ENCODE measurements at regions not wholly inside any gene's neighbourhood (a gene's known extent, or its start where the extent isn't known, plus 50 kb on each side); places are given as distances from the start of the nearest gene placed in this dataset.

DNA sequence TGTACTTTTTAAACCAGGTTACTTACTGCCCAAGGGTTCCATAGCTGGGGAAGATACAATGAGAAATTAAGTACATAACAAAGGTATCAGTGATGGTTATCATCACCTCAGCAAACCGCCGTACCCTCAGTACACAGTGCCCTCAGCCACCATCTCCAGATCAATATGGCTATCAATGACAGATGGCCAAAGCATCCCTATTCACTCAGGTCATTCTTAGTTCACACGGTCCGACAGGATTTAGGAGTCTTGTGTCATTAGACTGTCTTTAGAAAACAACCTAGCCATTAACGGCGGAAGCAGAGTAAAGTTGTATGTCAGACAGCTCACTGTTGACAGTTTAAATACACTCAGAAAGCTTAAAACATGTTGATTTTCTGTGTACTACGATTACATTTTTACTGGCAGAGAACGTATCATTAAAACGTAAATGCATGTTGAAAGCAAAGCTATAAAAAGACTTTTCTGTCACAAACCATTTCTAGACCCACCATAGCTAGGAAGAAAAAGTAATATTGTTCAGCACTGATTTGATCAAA lies 106.9 kb downstream of the HOXA1 start:
- H4K8ac ChIP-seq (ENCODE audit: low read depth, low read length) = no peak overlapping the region

DNA sequence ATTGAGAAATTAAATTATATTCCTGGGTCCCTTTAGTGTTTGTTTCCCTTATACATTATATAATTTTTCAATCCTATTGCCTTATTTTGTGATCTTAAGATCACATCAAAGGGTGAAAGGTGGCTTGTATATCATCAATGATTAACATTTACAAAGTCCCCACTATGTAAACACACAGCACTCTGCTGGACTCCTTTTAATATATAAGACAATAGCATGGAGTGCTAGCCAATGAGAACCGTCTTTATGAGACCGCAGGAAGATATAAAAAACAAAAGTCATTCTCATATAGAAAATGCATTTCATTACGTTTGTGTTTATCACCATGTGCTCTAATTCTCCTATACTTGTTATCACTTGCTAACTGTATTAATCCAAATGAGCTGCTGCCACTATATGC lies 108.5 kb downstream of the HOXA1 start:
- no peaks in the 10 kb centered on the region for H3K36me3 ChIP-seq (ENCODE audit: control insufficient read depth in 1 of 2, insufficient read depth in 2 of 2, low read length in 2 of 2)
- H3K4me2 ChIP-seq (ENCODE audit: low read length) = no peak overlapping the region
- no peak overlapping the region for H2AK5ac ChIP-seq (ENCODE audit: low read length)
- no peak overlapping the region for H3K4ac ChIP-seq (ENCODE audit: low read depth, low read length)
- no peak overlapping the region for H4K91ac ChIP-seq (ENCODE audit: low read depth, low read length)
- no peaks in the 10 kb centered on the region for H3K9me3 ChIP-seq (ENCODE audit: insufficient read depth, low read depth, low read length)
- H2AFZ ChIP-seq (ENCODE audit: insufficient read depth, low read length, poor library complexity) = no peak overlapping the region
- DNase-seq = no peak
- H2BK120ac ChIP-seq (ENCODE audit: insufficient read depth, low read length, poor library complexity) = no peak overlapping the region
- H3K79me1 ChIP-seq (ENCODE audit: low read length) = no peaks in the 10 kb centered on the region
- no peak overlapping the region for H4K8ac ChIP-seq (ENCODE audit: low read depth, low read length)
- H3K23ac ChIP-seq (ENCODE audit: low read length) = no peak overlapping the region
- no peaks in the 10 kb centered on the region for H3K79me2 ChIP-seq (ENCODE audit: control insufficient read depth, insufficient read depth, low read length, poor library complexity)
- H3K14ac ChIP-seq (ENCODE audit: low read length) = no peak overlapping the region
- H4K12ac ChIP-seq (ENCODE audit: low read depth, low read length) = no peak overlapping the region
- H3K27ac ChIP-seq (ENCODE audit: low read depth, low read length) = no peak overlapping the region
- no peaks in the 10 kb centered on the region for H3K4me1 ChIP-seq (ENCODE audit: control insufficient read depth in 1 of 2, insufficient read depth in 2 of 2, low read length in 2 of 2)
- no CpG with 5 or more reads among the region's 3 CpGs for WGBS (ENCODE audit: extremely low coverage, insufficient coverage, insufficient read length)
- no peak overlapping the region for H2BK12ac ChIP-seq (ENCODE audit: low read length)
- no peak overlapping the region for H3K4me3 ChIP-seq (ENCODE audit: low read depth, low read length)
- no peak overlapping the region for H3K18ac ChIP-seq (ENCODE audit: low read length)
- no peak overlapping the region for H3K9ac ChIP-seq (ENCODE audit: low read length)
- H3K27me3 ChIP-seq (ENCODE audit: insufficient read depth, low read length) = no peaks in the 10 kb centered on the region
- H2BK5ac ChIP-seq (ENCODE audit: low read depth, low read length, poor library complexity) = no peak overlapping the region

More for the DNA sequence above, 106.9 kb downstream of the HOXA1 start:
- no peak overlapping the region for H3K23ac ChIP-seq (ENCODE audit: low read length)
- H3K4me1 ChIP-seq (ENCODE audit: control insufficient read depth in 1 of 2, insufficient read depth in 2 of 2, low read length in 2 of 2) = no peaks in the 10 kb centered on the region
- H3K79me2 ChIP-seq (ENCODE audit: control insufficient read depth, insufficient read depth, low read length, poor library complexity) = no peaks in the 10 kb centered on the region
- no peak overlapping the region for H3K4ac ChIP-seq (ENCODE audit: low read depth, low read length)
- H2BK120ac ChIP-seq (ENCODE audit: insufficient read depth, low read length, poor library complexity) = no peak overlapping the region
- H3K9me3 ChIP-seq (ENCODE audit: insufficient read depth, low read depth, low read length) = no peaks in the 10 kb centered on the region
- H2AK5ac ChIP-seq (ENCODE audit: low read length) = no peak overlapping the region
- H3K27ac ChIP-seq (ENCODE audit: low read depth, low read length) = no peak overlapping the region
- H3K36me3 ChIP-seq (ENCODE audit: control insufficient read depth in 1 of 2, insufficient read depth in 2 of 2, low read length in 2 of 2) = no peaks in the 10 kb centered on the region
- no peak overlapping the region for H3K4me3 ChIP-seq (ENCODE audit: low read depth, low read length)
- no peak overlapping the region for H3K14ac ChIP-seq (ENCODE audit: low read length)
- H3K4me2 ChIP-seq (ENCODE audit: low read length) = no peak overlapping the region
- H2BK5ac ChIP-seq (ENCODE audit: low read depth, low read length, poor library complexity) = no peak overlapping the region
- peak in 1 of 2 donors; percentile 28 for DNase-seq
- no peak overlapping the region for H2AFZ ChIP-seq (ENCODE audit: insufficient read depth, low read length, poor library complexity)
- H3K9ac ChIP-seq (ENCODE audit: low read length) = no peak overlapping the region
- H4K12ac ChIP-seq (ENCODE audit: low read depth, low read length) = no peak overlapping the region
- no CpG with 5 or more reads among the region's 9 CpGs for WGBS (ENCODE audit: extremely low coverage, insufficient coverage, insufficient read length)
- no peaks in the 10 kb centered on the region for H3K27me3 ChIP-seq (ENCODE audit: insufficient read depth, low read length)
- H4K91ac ChIP-seq (ENCODE audit: low read depth, low read length) = no peak overlapping the region
- no peaks in the 10 kb centered on the region for H3K79me1 ChIP-seq (ENCODE audit: low read length)
- H2BK12ac ChIP-seq (ENCODE audit: low read length) = no peak overlapping the region
- no peak overlapping the region for H3K18ac ChIP-seq (ENCODE audit: low read length)

DNA sequence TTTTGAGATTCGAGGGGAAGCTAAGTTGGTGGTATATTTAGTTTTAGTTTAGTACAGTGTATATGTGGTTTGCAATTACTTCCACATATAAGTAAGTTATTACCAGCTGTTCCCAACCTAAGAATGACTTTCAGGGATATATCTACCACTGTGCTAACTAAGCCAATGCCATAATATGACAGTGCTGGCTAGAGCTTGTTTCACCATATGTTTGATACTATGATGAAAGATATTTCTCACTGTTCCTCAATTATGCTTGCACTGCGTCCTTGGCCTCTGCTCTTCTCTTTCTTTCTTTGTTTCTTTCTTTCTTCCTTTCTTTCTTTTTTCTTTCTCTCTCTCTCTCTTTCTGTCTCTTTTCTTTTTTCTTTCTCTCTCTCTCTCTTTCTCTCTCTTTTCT lies 113.8 kb upstream of the SKAP2 start:
- no CpG with 5 or more reads among the region's 2 CpGs for WGBS (ENCODE audit: extremely low coverage, insufficient coverage, insufficient read length)
- H2BK5ac ChIP-seq (ENCODE audit: low read depth, low read length, poor library complexity) = no peak overlapping the region

DNA sequence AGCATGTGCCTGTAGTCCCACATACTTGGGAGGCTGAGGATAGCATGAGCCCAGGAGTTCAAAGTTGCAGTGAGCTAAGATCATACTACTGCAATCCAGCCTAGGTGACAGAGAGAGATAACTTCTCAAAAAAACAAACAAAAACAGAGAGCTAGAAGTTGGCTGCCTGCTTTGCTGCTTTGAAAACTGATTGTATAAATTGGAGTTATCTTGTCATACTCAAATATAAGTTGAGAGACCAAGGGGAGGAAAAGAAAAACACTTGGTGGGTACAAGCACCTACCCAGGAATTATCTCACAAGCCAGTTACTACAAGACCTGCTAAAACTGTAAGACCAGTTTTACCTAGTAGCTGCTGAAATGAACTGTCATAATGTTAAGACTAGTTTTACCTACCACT lies 112.5 kb upstream of the SKAP2 start:
- Histone ChIP-seq H2BK120ac (ENCODE audit: insufficient read depth, low read length, poor library complexity) (no peak overlapping the region), H3K79me2 (ENCODE audit: control insufficient read depth, insufficient read depth, low read length, poor library complexity) (no peaks in the 10 kb centered on the region), H2BK12ac (ENCODE audit: low read length) (no peak overlapping the region), H2AFZ (ENCODE audit: insufficient read depth, low read length, poor library complexity) (no peak overlapping the region), H3K79me1 (ENCODE audit: low read length) (no peaks in the 10 kb centered on the region), H2AK5ac (ENCODE audit: low read length) (no peak overlapping the region), H3K4me3 (ENCODE audit: low read depth, low read length) (no peak overlapping the region), H3K23ac (ENCODE audit: low read length) (no peak overlapping the region), H4K8ac (ENCODE audit: low read depth, low read length) (no peak overlapping the region), H3K36me3 (ENCODE audit: control insufficient read depth in 1 of 2, insufficient read depth in 2 of 2, low read length in 2 of 2) (no peaks in the 10 kb centered on the region), H3K4ac (ENCODE audit: low read depth, low read length) (no peak overlapping the region), H3K4me1 (ENCODE audit: control insufficient read depth in 1 of 2, insufficient read depth in 2 of 2, low read length in 2 of 2) (no peaks in the 10 kb centered on the region), H3K27me3 (ENCODE audit: insufficient read depth, low read length) (no peaks in the 10 kb centered on the region), H2BK5ac (ENCODE audit: low read depth, low read length, poor library complexity) (no peak overlapping the region), H3K9ac (ENCODE audit: low read length) (no peak overlapping the region), H3K18ac (ENCODE audit: low read length) (no peak overlapping the region), H3K27ac (ENCODE audit: low read depth, low read length) (no peak overlapping the region), H4K91ac (ENCODE audit: low read depth, low read length) (no peak overlapping the region), H3K4me2 (ENCODE audit: low read length) (no peak overlapping the region), H3K14ac (ENCODE audit: low read length) (no peak overlapping the region), H4K12ac (ENCODE audit: low read depth, low read length) (no peak overlapping the region), H3K9me3 (ENCODE audit: insufficient read depth, low read depth, low read length) (peaks cover 3% of the 10 kb centered on the region)
- no peak for DNase-seq

More for the DNA sequence above, 113.8 kb upstream of the SKAP2 start:
- H3K4me2 ChIP-seq (ENCODE audit: low read length) = no peak overlapping the region
- H3K9ac ChIP-seq (ENCODE audit: low read length) = no peak overlapping the region
- H3K27ac ChIP-seq (ENCODE audit: low read depth, low read length) = no peak overlapping the region
- no peak overlapping the region for H3K18ac ChIP-seq (ENCODE audit: low read length)
- H3K4me3 ChIP-seq (ENCODE audit: low read depth, low read length) = no peak overlapping the region
- no peak overlapping the region for H3K14ac ChIP-seq (ENCODE audit: low read length)
- H3K79me1 ChIP-seq (ENCODE audit: low read length) = no peaks in the 10 kb centered on the region
- H2AK5ac ChIP-seq (ENCODE audit: low read length) = no peak overlapping the region
- no peak overlapping the region for H3K23ac ChIP-seq (ENCODE audit: low read length)
- H4K8ac ChIP-seq (ENCODE audit: low read depth, low read length) = no peak overlapping the region
- H3K27me3 ChIP-seq (ENCODE audit: insufficient read depth, low read length) = no peaks in the 10 kb centered on the region
- no peaks in the 10 kb centered on the region for H3K36me3 ChIP-seq (ENCODE audit: control insufficient read depth in 1 of 2, insufficient read depth in 2 of 2, low read length in 2 of 2)
- no peak overlapping the region for H4K91ac ChIP-seq (ENCODE audit: low read depth, low read length)
- no peak overlapping the region for H2AFZ ChIP-seq (ENCODE audit: insufficient read depth, low read length, poor library complexity)
- peaks cover 3% of the 10 kb centered on the region for H3K9me3 ChIP-seq (ENCODE audit: insufficient read depth, low read depth, low read length)
- H3K79me2 ChIP-seq (ENCODE audit: control insufficient read depth, insufficient read depth, low read length, poor library complexity) = no peaks in the 10 kb centered on the region
- no peak overlapping the region for H2BK12ac ChIP-seq (ENCODE audit: low read length)
- H3K4me1 ChIP-seq (ENCODE audit: control insufficient read depth in 1 of 2, insufficient read depth in 2 of 2, low read length in 2 of 2) = no peaks in the 10 kb centered on the region
- no peak for DNase-seq
- H2BK120ac ChIP-seq (ENCODE audit: insufficient read depth, low read length, poor library complexity) = no peak overlapping the region
- no peak overlapping the region for H4K12ac ChIP-seq (ENCODE audit: low read depth, low read length)
- H3K4ac ChIP-seq (ENCODE audit: low read depth, low read length) = no peak overlapping the region

Measured in trophoblast cell (in vitro differentiated cells and primary cell).